BLaER1 (cell line): ENCODE measurements at regions not wholly inside any gene's neighbourhood (a gene's known extent, or its start where the extent isn't known, plus 50 kb on each side); places are given as distances from the start of the nearest gene placed in this dataset.

Source experiments
- H3K27ac ChIP-seq: shearing (Covaris generic); formaldehyde crosslinking; 2 replicates; pipeline ENCODE4 v1.8.1; 2022
- H3K27me3 ChIP-seq: shearing (Covaris generic); formaldehyde crosslinking; 2 replicates; pipeline ENCODE4 v1.8.1; 2022
- H3K36me3 ChIP-seq: shearing (Covaris generic); formaldehyde crosslinking; 2 replicates; pipeline ENCODE4 v1.8.1; 2022
- H3K4me1 ChIP-seq: shearing (Covaris generic); formaldehyde crosslinking; 2 replicates; pipeline ENCODE4 v1.8.1; 2022
- H3K4me2 ChIP-seq: shearing (Covaris generic); formaldehyde crosslinking; 2 replicates; pipeline ENCODE4 v1.8.1; 2022
- H3K4me3 ChIP-seq: shearing (Covaris generic); formaldehyde crosslinking; 2 replicates; pipeline ENCODE4 v1.8.1; 2022
- H3K9ac ChIP-seq: shearing (Covaris generic); formaldehyde crosslinking; 2 replicates; pipeline ENCODE4 v1.8.1; 2022
- H3K9me3 ChIP-seq: shearing (Covaris generic); formaldehyde crosslinking; 2 replicates; pipeline ENCODE4 v1.8.1; 2022
- H4K20me1 ChIP-seq: shearing (Covaris generic); formaldehyde crosslinking; 2 replicates; pipeline ENCODE4 v1.8.1; 2022
- Cebpa-rat ChIP-seq: shearing (Covaris generic); IDR thresholded peaks from 2 replicates; pipeline ENCODE4 v1.8.1; 2022

- H3K4me3 ChIP-seq, result no peak overlapping the region
- H3K4me1 ChIP-seq, result peaks cover 51% of the 10 kb centered on the region
- no peak overlapping the region for H3K9ac ChIP-seq
- no peaks in the 10 kb centered on the region for H4K20me1 ChIP-seq
- no peak overlapping the region for H3K27ac ChIP-seq
- H3K9me3 ChIP-seq, result no peaks in the 10 kb centered on the region
- TF ChIP-seq Cebpa-rat, result no peak
- no peaks in the 10 kb centered on the region for H3K27me3 ChIP-seq
- H3K36me3 ChIP-seq, result no peaks in the 10 kb centered on the region
- peak overlapping the region; percentile 75 for H3K4me2 ChIP-seq
These were observed 128.4 kb upstream of the ZBTB40 start for GRCh38 chr1:22323141-22323845.

GRCh38 chr1:22323846-22324504 is 127.7 kb upstream of the ZBTB40 start:
- Histone ChIP-seq H3K9me3 (no peaks in the 10 kb centered on the region), H3K9ac (no peak overlapping the region), H3K36me3 (no peaks in the 10 kb centered on the region), H3K4me2 (peak overlapping the region; percentile 75), H4K20me1 (no peaks in the 10 kb centered on the region), H3K4me1 (peaks cover 58% of the 10 kb centered on the region), H3K27me3 (no peaks in the 10 kb centered on the region), H3K4me3 (no peak overlapping the region), H3K27ac (no peak overlapping the region)
- no peak for TF ChIP-seq Cebpa-rat

- H3K4me3 ChIP-seq, result no peak overlapping the region
- TF ChIP-seq Cebpa-rat, result no peak
- no peak overlapping the region for H3K9ac ChIP-seq
- no peaks in the 10 kb centered on the region for H3K9me3 ChIP-seq
- peak overlapping the region; percentile 64; the same call in 1 of the 2 replicates for H3K27ac ChIP-seq
- H3K4me2 ChIP-seq, result peak overlapping the region; percentile 75
- no peaks in the 10 kb centered on the region for H3K36me3 ChIP-seq
- peaks cover 76% of the 10 kb centered on the region for H3K4me1 ChIP-seq
- H4K20me1 ChIP-seq, result no peaks in the 10 kb centered on the region
- no peaks in the 10 kb centered on the region for H3K27me3 ChIP-seq
These were observed 125.9 kb upstream of the ZBTB40 start for GRCh38 chr1:22325531-22326371.

DNA sequence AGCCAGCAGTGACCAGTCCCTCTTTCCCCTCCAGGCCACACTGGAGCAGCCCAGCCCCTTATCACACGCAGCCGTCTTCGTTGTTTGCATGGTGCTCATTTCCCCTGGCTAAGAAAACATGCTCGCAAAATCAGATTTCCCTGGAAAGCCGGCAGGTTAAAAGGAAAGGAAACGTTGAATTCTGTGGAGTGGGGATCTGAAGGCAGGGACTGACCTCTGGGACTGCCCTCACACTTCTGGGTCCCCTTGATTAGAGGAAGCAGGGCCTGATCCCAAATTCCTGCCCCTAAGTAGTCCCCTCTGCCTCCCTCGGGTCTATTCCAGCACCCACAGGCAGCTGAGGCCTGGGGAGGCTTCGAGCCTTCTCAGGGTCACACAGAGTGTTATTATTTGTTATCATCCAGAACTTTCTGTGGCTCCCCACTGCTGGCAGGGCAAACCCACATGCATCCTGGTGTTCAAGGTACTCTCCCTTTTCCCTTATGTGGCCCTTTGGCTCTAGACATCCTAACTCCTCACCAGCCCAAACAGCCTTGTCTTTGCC is 125.2 kb upstream of the ZBTB40 start:
- H3K9me3 ChIP-seq, result no peaks in the 10 kb centered on the region
- TF ChIP-seq Cebpa-rat, result no peak
- H4K20me1 ChIP-seq, result no peaks in the 10 kb centered on the region
- H3K4me1 ChIP-seq, result peaks cover 83% of the 10 kb centered on the region
- H3K9ac ChIP-seq, result no peak overlapping the region
- H3K27me3 ChIP-seq, result no peaks in the 10 kb centered on the region
- peak overlapping the region; percentile 75 for H3K4me2 ChIP-seq
- no peaks in the 10 kb centered on the region for H3K36me3 ChIP-seq
- no peak overlapping the region for H3K4me3 ChIP-seq
- peak overlapping the region; percentile 64; the same call in 1 of the 2 replicates for H3K27ac ChIP-seq

- peak overlapping the region; percentile 23; the same call in 1 of the 2 replicates for H3K27ac ChIP-seq
- no peak for TF ChIP-seq Cebpa-rat
These were observed 124.7 kb upstream of the ZBTB40 start for GRCh38 chr1:22326931-22327330.

GRCh38 chr1:22327411-22327810 is 124.2 kb upstream of the ZBTB40 start:
- no peaks in the 10 kb centered on the region for H4K20me1 ChIP-seq
- no peak for TF ChIP-seq Cebpa-rat
- peaks cover 86% of the 10 kb centered on the region for H3K4me1 ChIP-seq
- H3K27me3 ChIP-seq, result no peaks in the 10 kb centered on the region
- H3K36me3 ChIP-seq, result no peaks in the 10 kb centered on the region
- no peaks in the 10 kb centered on the region for H3K9me3 ChIP-seq
- H3K4me3 ChIP-seq, result no peak overlapping the region
- peak overlapping the region; percentile 23; the same call in 1 of the 2 replicates for H3K27ac ChIP-seq
- no peak overlapping the region for H3K9ac ChIP-seq
- peak overlapping the region; percentile 75 for H3K4me2 ChIP-seq

More at GRCh38 chr1:22326931-22327330, 124.7 kb upstream of the ZBTB40 start:
- peak overlapping the region; percentile 75 for H3K4me2 ChIP-seq
- no peaks in the 10 kb centered on the region for H3K9me3 ChIP-seq
- no peaks in the 10 kb centered on the region for H4K20me1 ChIP-seq
- H3K27me3 ChIP-seq, result no peaks in the 10 kb centered on the region
- H3K4me1 ChIP-seq, result peaks cover 86% of the 10 kb centered on the region
- H3K9ac ChIP-seq, result no peak overlapping the region
- no peak overlapping the region for H3K4me3 ChIP-seq
- no peaks in the 10 kb centered on the region for H3K36me3 ChIP-seq

DNA sequence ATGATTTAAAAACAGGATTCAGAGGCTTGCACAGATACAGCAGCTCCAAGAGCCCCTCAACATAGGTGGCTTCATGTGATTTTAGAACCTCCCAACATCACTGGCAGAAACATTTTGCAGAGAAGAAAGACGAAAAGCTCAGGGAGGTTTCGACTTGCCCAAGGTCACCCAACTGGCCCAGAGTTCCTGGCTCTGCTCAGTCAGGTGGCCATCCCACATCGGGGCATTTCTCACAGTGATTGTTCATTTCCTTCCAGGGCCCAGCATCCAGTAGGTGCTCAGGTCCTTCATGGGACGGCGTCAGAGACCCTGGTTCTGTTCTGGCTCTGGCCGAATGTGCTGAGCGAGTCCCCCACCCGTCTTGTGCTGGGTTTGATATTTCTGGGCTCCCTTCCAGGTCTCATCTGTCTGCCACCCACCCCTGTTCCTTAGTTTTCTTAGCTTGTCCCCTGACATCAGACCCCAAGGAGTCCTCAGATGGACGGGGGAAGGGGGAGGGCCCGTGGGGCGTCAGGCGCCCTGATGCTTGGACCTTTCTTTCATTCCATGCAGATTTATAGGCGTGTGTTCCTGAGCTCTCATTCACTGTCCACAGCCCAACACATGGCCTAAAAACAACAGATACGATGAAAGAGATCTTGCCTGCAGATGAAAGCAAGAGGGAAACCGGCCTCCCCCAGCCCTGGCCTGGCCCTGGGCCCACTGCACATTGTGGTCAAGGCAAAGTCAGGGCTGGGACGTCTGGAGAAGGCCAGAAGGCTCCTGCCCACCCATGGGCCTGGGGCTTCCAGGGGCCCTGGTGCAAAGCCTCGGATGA is 123.1 kb upstream of the ZBTB40 start:
- Histone ChIP-seq H3K4me3 (no peak overlapping the region), H3K4me2 (peak overlapping the region; percentile 48), H3K27ac (peak overlapping the region; percentile 10; the same call in 1 of the 2 replicates), H3K9ac (no peak overlapping the region), H3K4me1 (peaks cover 82% of the 10 kb centered on the region), H3K9me3 (no peaks in the 10 kb centered on the region), H3K36me3 (no peaks in the 10 kb centered on the region), H3K27me3 (no peaks in the 10 kb centered on the region), H4K20me1 (no peaks in the 10 kb centered on the region)
- TF ChIP-seq Cebpa-rat, result no peak

DNA sequence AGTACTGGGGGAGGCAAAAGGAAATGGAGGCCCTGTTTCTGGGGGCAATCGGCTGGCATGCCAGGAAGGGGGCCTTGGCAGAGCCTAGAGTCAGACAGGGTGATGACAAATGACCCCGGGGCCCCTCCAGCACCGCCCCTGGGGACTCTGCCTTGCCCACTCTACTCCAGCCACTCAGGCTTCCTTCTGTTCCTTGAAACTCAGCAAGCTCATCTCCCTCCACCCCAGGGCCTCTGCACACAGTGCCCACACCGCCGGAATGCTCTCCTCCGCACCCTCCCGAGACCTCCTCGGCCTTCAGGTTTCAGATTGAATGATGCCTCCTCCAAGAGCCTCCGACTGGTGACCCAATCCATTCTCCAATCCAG is 122.5 kb upstream of the ZBTB40 start:
- Histone ChIP-seq H3K9me3 (no peaks in the 10 kb centered on the region), H3K9ac (no peak overlapping the region), H3K4me1 (peaks cover 76% of the 10 kb centered on the region), H3K4me3 (no peak overlapping the region), H4K20me1 (no peaks in the 10 kb centered on the region), H3K36me3 (no peaks in the 10 kb centered on the region), H3K27me3 (no peaks in the 10 kb centered on the region), H3K4me2 (peak overlapping the region; percentile 48), H3K27ac (peak overlapping the region; percentile 10; the same call in 1 of the 2 replicates)
- no peak for TF ChIP-seq Cebpa-rat
